Choroid plexus epithelial cell (primary cell): ENCODE measurements at regions not wholly inside any gene's neighbourhood (a gene's known extent, or its start where the extent isn't known, plus 50 kb on each side); places are given as distances from the start of the nearest gene placed in this dataset.
A peak's percentile ranks its signal among the peaks of the same experiment; 100 is the strongest.
"Not testable (repeated sequence)": the region's sequence is repeated elsewhere in the genome, so short reads cannot be mapped to it uniquely, and the experiment has no call there.

Experiments used
- DNase-seq: peaks from one replicate; pipeline ENCODE4 v3.0.0-alpha.2; 2010; ENCODE audit warnings: low read depth
- H3K4me3 ChIP-seq: 2 replicates; pipeline ENCODE4 v1.5.1; 2011; ENCODE audit warnings: low read depth, mild to moderate bottlenecking, control low read depth, low read length, moderate library complexity
- TF ChIP-seq, protein P1 (sequence below): conservative IDR thresholded peaks from 2 replicates; pipeline ENCODE4 v1.5.1; 2011; ENCODE audit warnings: low read depth, mild to moderate bottlenecking, control low read depth, inconsistent platforms, low read length, moderate library complexity

DNA sequence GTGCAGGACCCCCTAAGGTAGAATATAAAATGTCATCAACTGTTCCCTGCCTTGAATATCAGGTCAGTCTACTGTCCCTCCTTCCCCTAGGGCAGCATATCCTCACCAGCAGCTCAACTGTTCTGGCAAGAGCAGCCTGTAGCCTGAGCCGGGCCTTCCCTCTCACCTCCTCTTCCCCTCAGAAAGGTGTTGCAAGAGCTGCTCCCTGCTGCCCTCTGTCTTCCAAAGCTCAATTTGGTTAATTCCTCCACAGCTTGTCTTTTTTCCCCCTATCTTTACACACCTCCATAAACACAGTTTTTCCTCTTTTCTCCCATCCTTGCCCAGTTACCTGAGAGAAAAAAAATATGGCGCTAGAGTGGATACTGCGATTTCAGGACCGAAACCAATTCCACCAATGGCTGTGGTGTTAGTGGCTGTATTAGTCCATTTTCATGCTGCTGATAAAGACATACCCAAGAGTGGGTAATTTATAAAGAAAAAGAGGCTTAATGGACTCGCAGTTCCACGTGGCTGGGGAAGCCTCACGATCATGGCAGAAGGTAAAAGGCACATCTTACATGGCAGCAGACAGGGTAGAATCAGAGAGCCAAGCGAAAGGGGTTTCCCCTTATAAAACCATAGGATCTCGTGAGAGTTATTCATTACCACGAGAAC lies 184.7 kb downstream of the MREG start:
- peak; percentile 92 for DNase-seq
- TF ChIP-seq, protein P1, sequence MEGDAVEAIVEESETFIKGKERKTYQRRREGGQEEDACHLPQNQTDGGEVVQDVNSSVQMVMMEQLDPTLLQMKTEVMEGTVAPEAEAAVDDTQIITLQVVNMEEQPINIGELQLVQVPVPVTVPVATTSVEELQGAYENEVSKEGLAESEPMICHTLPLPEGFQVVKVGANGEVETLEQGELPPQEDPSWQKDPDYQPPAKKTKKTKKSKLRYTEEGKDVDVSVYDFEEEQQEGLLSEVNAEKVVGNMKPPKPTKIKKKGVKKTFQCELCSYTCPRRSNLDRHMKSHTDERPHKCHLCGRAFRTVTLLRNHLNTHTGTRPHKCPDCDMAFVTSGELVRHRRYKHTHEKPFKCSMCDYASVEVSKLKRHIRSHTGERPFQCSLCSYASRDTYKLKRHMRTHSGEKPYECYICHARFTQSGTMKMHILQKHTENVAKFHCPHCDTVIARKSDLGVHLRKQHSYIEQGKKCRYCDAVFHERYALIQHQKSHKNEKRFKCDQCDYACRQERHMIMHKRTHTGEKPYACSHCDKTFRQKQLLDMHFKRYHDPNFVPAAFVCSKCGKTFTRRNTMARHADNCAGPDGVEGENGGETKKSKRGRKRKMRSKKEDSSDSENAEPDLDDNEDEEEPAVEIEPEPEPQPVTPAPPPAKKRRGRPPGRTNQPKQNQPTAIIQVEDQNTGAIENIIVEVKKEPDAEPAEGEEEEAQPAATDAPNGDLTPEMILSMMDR = peak; percentile 88
- H3K4me3 ChIP-seq = no peak overlapping the region

- peak; percentile 72 for DNase-seq
- TF ChIP-seq, protein P1 = peak; percentile 43
- H3K4me3 ChIP-seq = peak overlapping the region; percentile 17
These were observed 186.4 kb downstream of the MREG start for GRCh38 chr2:215826838-215827441.

DNA sequence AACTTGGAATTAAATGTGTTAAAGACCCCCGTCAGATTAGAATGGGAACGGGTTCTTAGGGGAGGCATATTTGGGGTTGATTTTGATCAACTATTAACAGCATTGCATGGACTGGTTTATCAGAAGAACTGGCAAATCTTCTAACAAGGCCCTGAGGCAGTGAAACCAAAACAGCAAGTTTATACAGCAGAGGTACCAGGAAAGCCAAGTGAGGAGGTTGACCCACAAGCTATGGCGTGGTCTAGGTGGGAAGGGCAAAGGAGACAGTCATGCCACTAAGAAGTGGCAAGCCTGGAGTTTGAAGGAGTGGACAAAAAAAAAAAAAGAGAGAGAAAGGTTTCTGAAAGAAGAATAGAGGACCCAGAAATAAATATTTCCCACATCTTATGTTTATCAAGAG lies 187.0 kb downstream of the MREG start:
- DNase-seq = no peak
- TF ChIP-seq, protein P1 = no peak
- H3K4me3 ChIP-seq = no peak overlapping the region

DNA sequence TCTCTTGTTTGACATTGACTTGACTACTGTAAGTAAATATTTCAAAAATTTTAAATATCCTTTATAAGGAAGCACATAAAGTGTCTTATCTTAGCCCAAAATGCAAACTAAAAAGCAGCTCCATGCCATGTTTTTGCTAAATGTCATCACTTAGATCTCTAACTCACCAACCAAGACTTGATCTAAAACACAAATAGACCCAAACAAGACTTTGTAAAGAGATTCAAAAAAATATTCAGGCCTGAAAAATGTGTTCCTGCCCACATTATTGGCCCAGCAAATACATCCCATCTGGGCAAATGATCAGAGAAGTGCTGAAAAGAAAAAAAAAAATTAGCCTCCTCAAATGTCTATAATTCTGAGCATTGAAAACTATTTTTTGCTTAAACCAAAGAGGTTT lies 187.6 kb downstream of the MREG start:
- TF ChIP-seq, protein P1 = no peak
- H3K4me3 ChIP-seq = no peak overlapping the region

GRCh38 chr2:215821298-215821697 lies 192.1 kb downstream of the MREG start:
- DNase-seq, H3K4me3 ChIP-seq: not testable (repeated sequence)

More for the DNA sequence above, 187.6 kb downstream of the MREG start:
- peak; percentile 48 for DNase-seq

DNA sequence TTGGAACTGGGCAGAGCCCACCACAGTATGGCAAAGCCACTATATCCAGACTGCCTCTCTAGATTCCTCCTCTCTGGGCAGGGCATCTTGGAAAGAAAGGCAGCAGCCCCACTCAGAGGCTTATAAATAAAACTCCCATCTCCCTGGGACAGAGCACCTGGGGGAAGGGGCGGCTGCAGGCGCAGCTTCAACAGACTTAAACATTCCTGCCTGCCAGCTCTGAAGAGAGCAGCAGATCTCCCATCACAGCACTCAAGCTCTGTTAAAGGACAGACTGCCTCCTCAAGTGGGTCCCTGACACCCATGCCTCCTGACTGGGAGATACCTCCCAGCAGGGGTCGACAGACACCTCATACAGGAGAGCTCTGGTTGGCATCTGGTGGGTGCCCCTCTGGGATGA lies 193.6 kb downstream of the MREG start:
- not testable (repeated sequence) for DNase-seq, H3K4me3 ChIP-seq

DNA sequence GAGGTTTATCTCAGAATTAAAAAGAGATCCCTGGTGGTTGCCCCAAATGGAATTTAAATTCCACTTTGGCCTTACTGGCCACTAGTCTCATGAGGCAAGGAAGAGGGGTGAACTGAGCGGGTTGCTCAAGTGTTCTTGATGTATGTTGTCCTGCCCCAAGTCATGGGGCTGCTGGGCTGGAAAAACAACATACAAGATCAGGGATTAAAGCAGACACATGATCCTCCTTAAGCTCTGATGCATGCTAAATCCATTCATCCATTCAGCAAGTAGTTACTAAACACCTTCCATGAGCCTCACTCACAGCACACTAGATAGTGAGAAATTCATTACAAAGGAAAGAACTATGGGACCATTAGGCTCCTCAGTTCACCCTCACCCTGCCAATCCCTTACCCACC lies 196.3 kb downstream of the MREG start:
- no peak for DNase-seq
- TF ChIP-seq, protein P1 = no peak

DNA sequence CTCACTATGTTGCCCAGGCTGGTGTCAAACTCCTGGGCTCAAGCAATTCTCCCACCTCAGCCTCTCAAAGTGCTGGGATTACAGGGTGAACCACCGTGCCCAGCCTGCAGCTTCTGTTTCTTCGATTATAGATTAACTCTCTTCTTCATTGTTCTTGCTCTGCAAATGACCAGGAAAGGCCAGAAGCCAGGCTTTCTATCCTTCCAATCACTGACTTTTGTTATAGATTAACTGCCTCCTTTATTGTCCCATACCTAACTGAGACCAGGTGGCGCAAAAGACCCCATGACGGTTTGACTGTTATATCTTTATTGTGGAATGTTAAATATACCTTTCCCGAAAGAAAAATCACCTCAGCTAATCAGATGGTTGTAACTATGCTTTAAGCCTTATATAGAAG lies 196.9 kb downstream of the MREG start:
- TF ChIP-seq, protein P1 = no peak

More for the DNA sequence above, 196.3 kb downstream of the MREG start:
- no peak overlapping the region for H3K4me3 ChIP-seq

More for the DNA sequence above, 196.9 kb downstream of the MREG start:
- no peak overlapping the region for H3K4me3 ChIP-seq
- DNase-seq = no peak
